Brain microvascular endothelial cell (primary cell): ENCODE measurements at regions not wholly inside any gene's neighbourhood (a gene's known extent, or its start where the extent isn't known, plus 50 kb on each side); places are given as distances from the start of the nearest gene placed in this dataset.

Experiments used
- DNase-seq: peaks from one replicate; pipeline ENCODE4 v3.0.0-alpha.2; 2020
- H3K27ac ChIP-seq: fragments of 250-450 bp; sonication (Bioruptor Pico); 2 replicates; pipeline ENCODE4 v1.5.1; 2020; ENCODE audit warnings: mild to moderate bottlenecking, moderate library complexity
- H3K27me3 ChIP-seq: fragments of 250-450 bp; sonication (Bioruptor Pico); replicated peaks from 2 replicates; pipeline ENCODE4 v1.5.1; 2020; ENCODE audit warnings: mild to moderate bottlenecking
- H3K36me3 ChIP-seq: fragments of 250-450 bp; sonication (Bioruptor Pico); replicated peaks from 2 replicates; pipeline ENCODE4 v1.5.1; 2020; ENCODE audit warnings: mild to moderate bottlenecking
- H3K4me3 ChIP-seq: 2 replicates; pipeline ENCODE4 v1.5.1; 2011; ENCODE audit warnings: low read depth, mild to moderate bottlenecking, control low read depth, low read length, moderate library complexity
- in situ Hi-C: cut with HindIII; loops from 2 replicates; pipeline ENCODE4 v1.10.0; 2017; ENCODE audit warnings: low sequenced_read_pairs, low pct_ligation_motif_present
- TF ChIP-seq, protein P1 (sequence below): IDR thresholded peaks from 2 replicates; pipeline ENCODE4 v1.5.1; 2011; ENCODE audit warnings: low read depth, mild to moderate bottlenecking, moderate library complexity, low read length, control low read depth, inconsistent platforms; ENCODE audit errors: missing control alignments

- H3K27ac ChIP-seq = no peak overlapping the region
- in situ Hi-C loops = no loop called here
- H3K4me3 ChIP-seq = no peak overlapping the region
- TF ChIP-seq, protein P1, sequence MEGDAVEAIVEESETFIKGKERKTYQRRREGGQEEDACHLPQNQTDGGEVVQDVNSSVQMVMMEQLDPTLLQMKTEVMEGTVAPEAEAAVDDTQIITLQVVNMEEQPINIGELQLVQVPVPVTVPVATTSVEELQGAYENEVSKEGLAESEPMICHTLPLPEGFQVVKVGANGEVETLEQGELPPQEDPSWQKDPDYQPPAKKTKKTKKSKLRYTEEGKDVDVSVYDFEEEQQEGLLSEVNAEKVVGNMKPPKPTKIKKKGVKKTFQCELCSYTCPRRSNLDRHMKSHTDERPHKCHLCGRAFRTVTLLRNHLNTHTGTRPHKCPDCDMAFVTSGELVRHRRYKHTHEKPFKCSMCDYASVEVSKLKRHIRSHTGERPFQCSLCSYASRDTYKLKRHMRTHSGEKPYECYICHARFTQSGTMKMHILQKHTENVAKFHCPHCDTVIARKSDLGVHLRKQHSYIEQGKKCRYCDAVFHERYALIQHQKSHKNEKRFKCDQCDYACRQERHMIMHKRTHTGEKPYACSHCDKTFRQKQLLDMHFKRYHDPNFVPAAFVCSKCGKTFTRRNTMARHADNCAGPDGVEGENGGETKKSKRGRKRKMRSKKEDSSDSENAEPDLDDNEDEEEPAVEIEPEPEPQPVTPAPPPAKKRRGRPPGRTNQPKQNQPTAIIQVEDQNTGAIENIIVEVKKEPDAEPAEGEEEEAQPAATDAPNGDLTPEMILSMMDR = no peak
- H3K36me3 ChIP-seq = no peaks in the 10 kb centered on the region
- no peaks in the 10 kb centered on the region for H3K27me3 ChIP-seq
- no peak for DNase-seq
Measured at GRCh38 chr5:14041528-14042192, 97.2 kb upstream of the DNAH5 start.

DNA sequence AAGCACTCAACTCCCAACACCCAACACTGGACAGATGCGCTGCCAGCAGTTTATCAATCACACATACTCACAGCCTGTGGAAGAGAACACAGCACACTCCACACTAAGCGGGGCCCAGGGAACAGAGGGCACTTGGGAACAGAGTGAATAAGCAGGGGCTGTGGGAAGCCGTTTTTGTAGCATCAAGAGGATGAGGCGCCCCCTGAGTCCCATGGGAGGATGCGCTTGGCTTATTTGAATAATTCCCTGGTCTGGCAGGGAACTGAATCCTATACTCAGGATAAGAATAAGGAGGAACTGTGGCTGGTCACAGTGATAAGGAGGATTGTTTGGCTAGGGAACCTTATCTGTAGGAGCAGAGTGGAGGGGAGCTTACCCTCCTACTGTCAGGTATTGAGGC lies 96.1 kb upstream of the DNAH5 start:
- in situ Hi-C loops = no loop called here
- no peak overlapping the region for H3K27ac ChIP-seq
- H3K4me3 ChIP-seq = no peak overlapping the region
- no peaks in the 10 kb centered on the region for H3K36me3 ChIP-seq
- H3K27me3 ChIP-seq = no peaks in the 10 kb centered on the region
- TF ChIP-seq, protein P1 = no peak
- DNase-seq = no peak

GRCh38 chr5:14039576-14039975 lies 95.1 kb upstream of the DNAH5 start:
- in situ Hi-C loops = no loop called here
- peak; percentile 12 for DNase-seq
- H3K27ac ChIP-seq = peak overlapping the region; percentile 91

GRCh38 chr5:14039063-14039462 lies 94.6 kb upstream of the DNAH5 start:
- no peaks in the 10 kb centered on the region for H3K27me3 ChIP-seq
- no peak overlapping the region for H3K4me3 ChIP-seq
- H3K27ac ChIP-seq = peak overlapping the region; percentile 91
- no peaks in the 10 kb centered on the region for H3K36me3 ChIP-seq
- TF ChIP-seq, protein P1 = no peak
- in situ Hi-C loops = no loop called here
- peak; percentile 55 for DNase-seq

More at GRCh38 chr5:14039576-14039975, 95.1 kb upstream of the DNAH5 start:
- H3K27me3 ChIP-seq = no peaks in the 10 kb centered on the region
- no peak overlapping the region for H3K4me3 ChIP-seq
- H3K36me3 ChIP-seq = no peaks in the 10 kb centered on the region
- TF ChIP-seq, protein P1 = no peak

DNA sequence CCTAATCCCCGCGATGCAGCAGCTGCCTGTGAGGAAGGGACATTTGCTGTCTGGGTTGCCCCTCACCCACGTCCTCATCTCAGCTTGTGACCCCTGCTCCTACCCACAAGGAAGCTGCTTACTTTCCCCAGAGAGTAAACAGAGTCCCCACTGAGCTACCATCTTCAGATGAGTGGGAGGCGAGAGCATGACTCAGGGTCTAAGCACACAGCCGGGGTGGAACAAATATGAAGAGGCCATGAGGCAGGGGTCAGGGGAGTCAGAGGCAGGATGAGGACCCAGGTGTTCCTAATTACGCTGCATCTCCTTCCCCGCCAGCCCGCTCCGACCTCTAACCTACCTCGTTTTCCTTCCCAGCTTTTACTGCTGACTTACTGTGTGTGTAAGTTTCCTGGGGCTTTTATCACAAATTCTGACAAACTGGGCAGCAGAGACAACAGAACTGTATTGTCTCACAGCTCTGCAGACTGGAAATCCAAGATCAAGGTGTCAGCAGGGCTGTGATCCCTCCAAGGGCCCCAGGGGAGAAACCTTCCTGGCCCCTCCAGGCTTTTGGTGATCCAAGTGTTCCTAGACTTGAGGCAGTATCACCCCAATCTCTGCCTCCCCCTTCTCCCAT lies 94.0 kb upstream of the DNAH5 start:
- DNase-seq = peak; percentile 92
- TF ChIP-seq, protein P1 = no peak
- in situ Hi-C loops = no loop called here

More for the DNA sequence above, 94.0 kb upstream of the DNAH5 start:
- Histone ChIP-seq H3K27ac (peak overlapping the region; percentile 91), H3K27me3 (no peaks in the 10 kb centered on the region), H3K36me3 (no peaks in the 10 kb centered on the region), H3K4me3 (no peak overlapping the region)
